ENCODE measurements at regions not wholly inside any gene's neighbourhood (a gene's known extent, or its start where the extent isn't known, plus 50 kb on each side); places are given as distances from the start of the nearest gene placed in this dataset.

DNA sequence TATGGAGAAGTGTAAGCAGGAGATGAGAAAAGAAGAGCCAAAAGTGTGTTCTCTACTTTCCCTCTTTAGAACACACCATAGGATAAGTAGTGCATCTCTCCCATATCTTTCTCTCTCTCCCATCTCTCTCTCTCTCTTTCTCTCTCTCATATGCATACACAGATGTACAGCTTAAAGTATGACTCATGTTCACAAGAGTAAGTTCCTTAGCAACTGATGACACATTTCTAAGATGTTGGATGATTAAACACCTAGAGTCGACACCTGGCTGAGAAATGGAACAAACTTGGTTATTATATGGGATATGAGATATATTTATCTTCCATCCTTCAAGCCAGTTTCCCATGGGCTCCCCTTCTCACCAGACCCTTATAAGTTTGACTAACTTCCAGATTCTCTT, 113.5 kb downstream of the TMEM132E start:
- DNase-seq: no peak

All from AML-193 (cell line).